GM12865 (cell line): ENCODE measurements at regions not wholly inside any gene's neighbourhood (a gene's known extent, or its start where the extent isn't known, plus 50 kb on each side); places are given as distances from the start of the nearest gene placed in this dataset.
"Not testable (repeated sequence)": the region's sequence is repeated elsewhere in the genome, so short reads cannot be mapped to it uniquely, and the experiment has no call there.

ENCODE experiments used
- DNase-seq: peaks from one replicate; pipeline ENCODE4 v3.0.0; 2010; ENCODE audit warnings: low read depth
- H3K4me3 ChIP-seq: 2 replicates; pipeline ENCODE4 v1.5.1; 2011; ENCODE audit warnings: mild to moderate bottlenecking, low read depth, low read length, control low read depth
- CTCF ChIP-seq: IDR thresholded peaks from 2 replicates; pipeline ENCODE4 v1.5.1; 2011; ENCODE audit warnings: low read length, control low read depth, low read depth, inconsistent platforms; ENCODE audit not compliant: insufficient read depth; ENCODE audit errors: missing control alignments

- TF ChIP-seq CTCF = no peak
- DNase-seq = no peak
- H3K4me3 ChIP-seq = no peak overlapping the region
Observed at GRCh38 chr13:99085139-99085807, 107.4 kb upstream of the DOCK9 start.

- H3K4me3 ChIP-seq = peak overlapping the region; percentile 39
- no peak for DNase-seq
- no peak for TF ChIP-seq CTCF
Observed at GRCh38 chr13:99085808-99086266, 108.0 kb upstream of the DOCK9 start.

GRCh38 chr13:99086267-99087097 is 108.6 kb upstream of the DOCK9 start:
- TF ChIP-seq CTCF = no peak
- peak; percentile 62 for DNase-seq
- peak overlapping the region; percentile 76 for H3K4me3 ChIP-seq

GRCh38 chr13:99087098-99087953 is 109.5 kb upstream of the DOCK9 start:
- no peak for TF ChIP-seq CTCF
- peak; percentile 91 for DNase-seq
- H3K4me3 ChIP-seq = peak overlapping the region; percentile 76

GRCh38 chr13:99087954-99088491 is 110.2 kb upstream of the DOCK9 start:
- no peak for DNase-seq
- peak overlapping the region; percentile 76 for H3K4me3 ChIP-seq
- no peak for TF ChIP-seq CTCF

- TF ChIP-seq CTCF = no peak
- H3K4me3 ChIP-seq = no peak overlapping the region
- DNase-seq = no peak
Observed at GRCh38 chr13:99093997-99094396, 106.7 kb upstream of the UBAC2 start.

- H3K4me3 ChIP-seq, DNase-seq: not testable (repeated sequence)
Observed at GRCh38 chr13:99101831-99102230, 98.8 kb upstream of the UBAC2 start.
